Vagina (tissue), 2 donors: ENCODE measurements at regions not wholly inside any gene's neighbourhood (a gene's known extent, or its start where the extent isn't known, plus 50 kb on each side); places are given as distances from the start of the nearest gene placed in this dataset.

ENCODE experiments used
- POLR2AphosphoS5 ChIP-seq, 2 donors: sonication (generic); formaldehyde crosslinking; IDR thresholded peaks; one replicate each; pipeline ENCODE4 v1.9.0; 2017; ENCODE audit warnings: antibody characterized with exemption in 2 of 2, mild to moderate bottlenecking in 2 of 2, low read depth in 1 of 2; ENCODE audit not compliant: insufficient read depth in 1 of 2
- TF ChIP-seq, protein P1 (sequence below), 3 experiments: fragments of 450-650 bp in 2 of 3; fragments of 200-600 bp in 1 of 3; sonication (generic) in 1 of 3; IDR thresholded peaks; one replicate each; pipeline ENCODE4 v1.5.1; 2017 to 2019; ENCODE audit warnings: antibody characterized with exemption in 3 of 3, mild to moderate bottlenecking in 2 of 3, moderate library complexity in 2 of 3

DNA sequence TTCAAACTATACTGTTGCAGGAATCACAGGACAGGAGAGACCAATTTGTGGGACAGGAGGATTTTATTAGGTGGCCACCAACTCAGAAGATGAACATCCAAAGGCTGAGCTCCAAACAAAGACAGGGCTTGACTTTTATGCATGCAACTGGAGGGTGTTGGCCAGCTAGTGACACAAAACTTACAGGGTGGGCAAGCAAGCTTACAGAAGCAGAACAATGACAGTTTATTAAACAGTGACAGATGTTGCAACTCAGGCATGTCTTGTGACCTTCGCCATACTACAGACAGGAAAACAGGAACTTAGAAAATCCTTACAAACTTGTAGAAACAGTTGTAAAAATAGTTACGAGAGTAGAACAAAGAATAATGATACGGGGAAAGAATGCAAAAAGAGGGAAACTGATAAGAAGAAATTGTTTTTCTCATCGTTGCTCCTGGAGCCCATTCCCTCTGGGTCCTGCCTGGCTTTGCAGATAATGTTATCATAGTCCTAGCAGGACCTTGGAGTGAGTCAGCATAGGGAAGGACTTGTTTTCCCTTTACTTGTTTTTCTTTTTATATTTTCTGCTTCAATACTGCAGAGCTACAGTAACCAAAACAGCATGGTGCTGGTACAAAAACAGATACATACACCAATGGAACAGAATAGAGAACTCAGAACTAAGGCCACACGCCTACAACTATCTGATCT, 2083.0 kb upstream of the ACO1 start:
- TF ChIP-seq, protein P1, sequence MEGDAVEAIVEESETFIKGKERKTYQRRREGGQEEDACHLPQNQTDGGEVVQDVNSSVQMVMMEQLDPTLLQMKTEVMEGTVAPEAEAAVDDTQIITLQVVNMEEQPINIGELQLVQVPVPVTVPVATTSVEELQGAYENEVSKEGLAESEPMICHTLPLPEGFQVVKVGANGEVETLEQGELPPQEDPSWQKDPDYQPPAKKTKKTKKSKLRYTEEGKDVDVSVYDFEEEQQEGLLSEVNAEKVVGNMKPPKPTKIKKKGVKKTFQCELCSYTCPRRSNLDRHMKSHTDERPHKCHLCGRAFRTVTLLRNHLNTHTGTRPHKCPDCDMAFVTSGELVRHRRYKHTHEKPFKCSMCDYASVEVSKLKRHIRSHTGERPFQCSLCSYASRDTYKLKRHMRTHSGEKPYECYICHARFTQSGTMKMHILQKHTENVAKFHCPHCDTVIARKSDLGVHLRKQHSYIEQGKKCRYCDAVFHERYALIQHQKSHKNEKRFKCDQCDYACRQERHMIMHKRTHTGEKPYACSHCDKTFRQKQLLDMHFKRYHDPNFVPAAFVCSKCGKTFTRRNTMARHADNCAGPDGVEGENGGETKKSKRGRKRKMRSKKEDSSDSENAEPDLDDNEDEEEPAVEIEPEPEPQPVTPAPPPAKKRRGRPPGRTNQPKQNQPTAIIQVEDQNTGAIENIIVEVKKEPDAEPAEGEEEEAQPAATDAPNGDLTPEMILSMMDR (IDR thresholded peaks at IDR 0.05) = no peak
- TF ChIP-seq POLR2AphosphoS5 (IDR thresholded peaks at IDR 0.05; ENCODE audit: insufficient read depth in 1 of 2, low read depth in 1 of 2) = no peak
